SH-SY5Y (cell line): ENCODE measurements at regions not wholly inside any gene's neighbourhood (a gene's known extent, or its start where the extent isn't known, plus 50 kb on each side); places are given as distances from the start of the nearest gene placed in this dataset.

Experiments used
- GATA2 ChIP-seq: IDR thresholded peaks from 2 replicates; pipeline ENCODE4 v1.6.1; 2011; ENCODE audit warnings: mild to moderate bottlenecking, low read depth, low read length
- GATA3 ChIP-seq: IDR thresholded peaks from 2 replicates; pipeline ENCODE4 v1.6.1; 2011; ENCODE audit warnings: low read depth, mild to moderate bottlenecking, low read length, moderate library complexity

- no peak for TF ChIP-seq GATA2
- no peak for TF ChIP-seq GATA3
These were observed 68.5 kb upstream of the POMP start for GRCh38 chr13:28590461-28590860.
